SU-DHL-6 (cell line): ENCODE measurements at regions not wholly inside any gene's neighbourhood (a gene's known extent, or its start where the extent isn't known, plus 50 kb on each side); places are given as distances from the start of the nearest gene placed in this dataset.

Source experiments
- H2AFZ ChIP-seq: fragments of 200-600 bp; sonication (generic); 2 replicates; pipeline ENCODE4 v1.6.1; 2014; ENCODE audit warnings: low read depth, mild to moderate bottlenecking, moderate library complexity, mixed read lengths, antibody characterized with exemption, low read length; ENCODE audit not compliant: severe bottlenecking
- H3F3A ChIP-seq: fragments of 200-600 bp; shearing (Covaris generic); 2 replicates; pipeline ENCODE4 v1.6.0; 2016; ENCODE audit warnings: antibody characterized with exemption, mild to moderate bottlenecking; ENCODE audit not compliant: insufficient read depth
- H3K27ac ChIP-seq: fragments of 200-600 bp; sonication (generic); 2 replicates; pipeline ENCODE4 v1.5.1; 2016; ENCODE audit warnings: low read depth, mild to moderate bottlenecking, low read length, moderate library complexity, mixed read lengths
- H3K27me3 ChIP-seq: fragments of 200-600 bp; sonication (generic), shearing (Covaris generic); 2 replicates; pipeline ENCODE4 v1.6.0; 2014; ENCODE audit warnings: mild to moderate bottlenecking, low read length
- H3K36me3 ChIP-seq: fragments of 200-600 bp; sonication (generic); 2 replicates; pipeline ENCODE4 v1.6.1; 2014; ENCODE audit warnings: mild to moderate bottlenecking, low read length, mixed read lengths
- H3K4me2 ChIP-seq: fragments of 300-600, 200-600 bp; shearing (Covaris generic), sonication (generic); 2 replicates; pipeline ENCODE4 v1.6.0; 2014; ENCODE audit warnings: low read length, low read depth, mild to moderate bottlenecking; ENCODE audit not compliant: poor library complexity, severe bottlenecking
- H3K4me3 ChIP-seq: fragments of 200-600 bp; sonication (generic); 2 replicates; pipeline ENCODE4 v1.5.1; 2014; ENCODE audit warnings: antibody characterized with exemption, low read length, mild to moderate bottlenecking, mixed read lengths; ENCODE audit not compliant: insufficient read depth, poor library complexity, severe bottlenecking
- H3K79me2 ChIP-seq: fragments of 200-600 bp; sonication (generic); 2 replicates; pipeline ENCODE4 v1.6.1; 2014; ENCODE audit warnings: mild to moderate bottlenecking, low read length, moderate library complexity; ENCODE audit not compliant: insufficient read depth
- H3K9ac ChIP-seq: fragments of 200-600 bp; sonication (generic); 2 replicates; pipeline ENCODE4 v1.7.0; 2014; ENCODE audit warnings: mild to moderate bottlenecking, low read length
- H3K9me2 ChIP-seq: fragments of 200-600 bp; sonication (generic); replicated peaks from 2 replicates; pipeline ENCODE4 v1.6.1; 2014; ENCODE audit warnings: low read length; ENCODE audit not compliant: insufficient read depth
- H3K9me3 ChIP-seq: fragments of 200-600 bp; sonication (generic); 2 replicates; pipeline ENCODE4 v1.6.1; 2014; ENCODE audit warnings: low read length, mixed read lengths; ENCODE audit not compliant: insufficient read depth
- H4K20me1 ChIP-seq: fragments of 200-600 bp; sonication (generic); 2 replicates; pipeline ENCODE4 v1.6.1; 2014; ENCODE audit warnings: low read depth, mild to moderate bottlenecking, antibody characterized with exemption, low read length, moderate library complexity, mixed read lengths
- CTCF ChIP-seq: fragments of 200-600 bp; sonication (generic); IDR thresholded peaks from one replicate; pipeline ENCODE4 v1.5.1; 2017; ENCODE audit warnings: antibody characterized with exemption, mild to moderate bottlenecking, low read length, moderate library complexity; ENCODE audit not compliant: insufficient read depth, poor library complexity, severe bottlenecking
- EZH2phosphoT487 ChIP-seq: fragments of 200-600 bp; sonication (generic), shearing (Covaris generic); conservative IDR thresholded peaks from 2 replicates; pipeline ENCODE4 v1.6.1; 2018; ENCODE audit warnings: mild to moderate bottlenecking, antibody characterized with exemption, low read length, moderate library complexity, mixed read lengths

GRCh38 chr2:599601-600000, 77.6 kb downstream of the TMEM18 start:
- Histone ChIP-seq H3K4me3 (no peak overlapping the region), H3K36me3 (no peaks in the 10 kb centered on the region), H3K27me3 (no peaks in the 10 kb centered on the region), H3K9ac (no peak overlapping the region), H3K9me2 (no peaks in the 10 kb centered on the region), H4K20me1 (no peaks in the 10 kb centered on the region), H3K4me2 (no peak overlapping the region), H3K9me3 (no peaks in the 10 kb centered on the region), H2AFZ (no peak overlapping the region), H3K79me2 (no peaks in the 10 kb centered on the region), H3F3A (no peaks in the 10 kb centered on the region), H3K27ac (no peak overlapping the region)
- no peak for TF ChIP-seq CTCF
- TF ChIP-seq EZH2phosphoT487 = no peak

GRCh38 chr2:598058-598802, 79.0 kb downstream of the TMEM18 start:
- Histone ChIP-seq H3K9ac (no peak overlapping the region), H3F3A (no peaks in the 10 kb centered on the region), H3K27ac (no peak overlapping the region), H2AFZ (no peak overlapping the region), H3K36me3 (no peaks in the 10 kb centered on the region), H3K9me2 (no peaks in the 10 kb centered on the region), H3K4me2 (no peak overlapping the region), H3K9me3 (no peaks in the 10 kb centered on the region), H3K4me3 (no peak overlapping the region), H4K20me1 (no peaks in the 10 kb centered on the region), H3K79me2 (no peaks in the 10 kb centered on the region), H3K27me3 (no peaks in the 10 kb centered on the region)
- TF ChIP-seq EZH2phosphoT487 (no peak), CTCF (no peak)

- Histone ChIP-seq H3K9me2 (no peaks in the 10 kb centered on the region), H3K4me2 (no peak overlapping the region), H3F3A (no peaks in the 10 kb centered on the region), H3K9me3 (no peaks in the 10 kb centered on the region), H3K27ac (no peak overlapping the region), H3K27me3 (no peaks in the 10 kb centered on the region), H3K36me3 (no peaks in the 10 kb centered on the region), H2AFZ (no peak overlapping the region), H4K20me1 (no peaks in the 10 kb centered on the region), H3K9ac (no peak overlapping the region), H3K4me3 (no peak overlapping the region), H3K79me2 (no peaks in the 10 kb centered on the region)
- TF ChIP-seq EZH2phosphoT487 (no peak), CTCF (no peak)
Observed at GRCh38 chr2:595831-596592, 81.2 kb downstream of the TMEM18 start.
